H1 (cell line): ENCODE measurements at regions not wholly inside any gene's neighbourhood (a gene's known extent, or its start where the extent isn't known, plus 50 kb on each side); places are given as distances from the start of the nearest gene placed in this dataset.

Experiments used
- CTCF ChIA-PET: fragments of 300-600 bp; sonication (Branson Sonifier 250); formaldehyde crosslinking; loops from one replicate; lab custom pipeline; 2021; ENCODE audit not compliant: partially characterized antibody; lab: Charles Lee
- POLR2A ChIA-PET: fragments of 300-600 bp; sonication (Branson Sonifier 250); formaldehyde crosslinking; loops from one replicate; lab custom pipeline; 2021; ENCODE audit warnings: inconsistent platforms; ENCODE audit not compliant: partially characterized antibody; lab: Charles Lee
- DNase-seq, 2 experiments: peaks; one replicate each; pipeline versions ENCODE4 v3.0.0 to v3.0.0-alpha.2; 2010 to 2022; ENCODE audit warnings: low spot score in 2 of 2, low read depth in 1 of 2, mixed read lengths in 1 of 2
- FAIRE-seq: peaks from 2 replicates; lab custom pipeline; 2011; peaks lifted over from hg19 to GRCh38; lab: Jason Lieb, UNC
- H2AFZ ChIP-seq: 2 replicates; pipeline ENCODE4 v1.8.1; 2012; ENCODE audit warnings: low read length, inconsistent platforms
- H2AK5ac ChIP-seq: 2 replicates; pipeline ENCODE4 v1.6.1; 2013; ENCODE audit warnings: low read depth, low read length
- H2BK120ac ChIP-seq: replicated peaks from 2 replicates; pipeline ENCODE3; 2013; ENCODE audit warnings: low read depth, low read length, inconsistent platforms
- H2BK12ac ChIP-seq: 2 replicates; pipeline ENCODE4 v1.6.1; 2013; ENCODE audit warnings: low read depth, low read length
- H2BK15ac ChIP-seq: 2 replicates; pipeline ENCODE4 v1.6.1; 2013; ENCODE audit warnings: low read length
- H2BK20ac ChIP-seq: 2 replicates; pipeline ENCODE4 v1.6.1; 2013; ENCODE audit warnings: low read length
- H2BK5ac ChIP-seq: 2 replicates; pipeline ENCODE4 v1.6.1; 2013; ENCODE audit warnings: low read depth, low read length
- H3K14ac ChIP-seq: 2 replicates; pipeline ENCODE4 v1.6.1; 2013; ENCODE audit warnings: inconsistent platforms; ENCODE audit not compliant: insufficient read length
- H3K18ac ChIP-seq: 2 replicates; pipeline ENCODE4 v1.6.1; 2013; ENCODE audit warnings: low read length; ENCODE audit errors: extremely low read depth
- H3K23ac ChIP-seq: 2 replicates; pipeline ENCODE4 v1.6.1; 2013; ENCODE audit warnings: inconsistent platforms; ENCODE audit not compliant: insufficient read length
- H3K23me2 ChIP-seq: 2 replicates; pipeline ENCODE4 v1.6.1; 2013; ENCODE audit warnings: low read depth, low read length
- H3K27ac ChIP-seq: 2 replicates; pipeline ENCODE4 v1.6.1; 2011; ENCODE audit warnings: low read depth, low read length, inconsistent platforms
- H3K27me3 ChIP-seq, 4 experiments: replicated peaks in 1 of 4; 1 replicate in 1 of 4; 2 replicates in 3 of 4; pipeline versions ENCODE4 v1.6.1 to v1.8.1; 2011 to 2013; ENCODE audit warnings: low read length in 3 of 4, mild to moderate bottlenecking in 3 of 4, inconsistent platforms in 2 of 4, mixed read lengths in 2 of 4, moderate library complexity in 1 of 4; ENCODE audit not compliant: control insufficient read depth in 3 of 4, insufficient read depth in 3 of 4; ENCODE audit errors: extremely low read depth in 1 of 4
- H3K36me3 ChIP-seq, 4 experiments: 2 replicates each; pipeline versions ENCODE4 v1.6.1 to v1.8.1; 2011 to 2013; ENCODE audit warnings: mild to moderate bottlenecking in 4 of 4, low read length in 3 of 4, moderate library complexity in 2 of 4, control low read depth in 1 of 4, inconsistent platforms in 1 of 4; ENCODE audit not compliant: insufficient read depth in 4 of 4, control insufficient read depth in 2 of 4
- H3K4ac ChIP-seq: replicated peaks from 2 replicates; pipeline ENCODE3; 2013; ENCODE audit warnings: low read length, low read depth, mixed read lengths, inconsistent platforms; ENCODE audit not compliant: insufficient read length
- H3K4me1 ChIP-seq, 4 experiments: replicated peaks in 1 of 4; 1 replicate in 1 of 4; 2 replicates in 3 of 4; pipeline versions ENCODE4 v1.6.1 to v1.8.1; 2011 to 2013; ENCODE audit warnings: low read length in 3 of 4, inconsistent platforms in 2 of 4, mixed read lengths in 1 of 4; ENCODE audit not compliant: insufficient read depth in 4 of 4, control insufficient read depth in 3 of 4
- H3K4me2 ChIP-seq, 2 experiments: 2 replicates each; pipeline versions ENCODE4 v1.6.1 to v1.8.1; 2011 to 2013; ENCODE audit warnings: low read depth in 2 of 2, low read length in 2 of 2, control low read depth in 1 of 2, inconsistent platforms in 1 of 2, mild to moderate bottlenecking in 1 of 2; ENCODE audit not compliant: insufficient read depth in 1 of 2
- H3K4me3 ChIP-seq, 4 experiments: fragments of 200-600, 300-600 bp in 1 of 4; sonication (generic), shearing (Covaris generic), sonication (Bioruptor Twin) in 1 of 4; 2 replicates each; pipeline versions ENCODE4 v1.5.1 to v1.8.1; 2011 to 2016; ENCODE audit warnings: low read length in 4 of 4, low read depth in 3 of 4, control low read depth in 2 of 4, inconsistent platforms in 2 of 4, mild to moderate bottlenecking in 2 of 4, mixed read lengths in 1 of 4, moderate library complexity in 1 of 4; ENCODE audit not compliant: insufficient read depth in 2 of 4; ENCODE audit errors: extremely low read depth in 1 of 4
- H3K56ac ChIP-seq: replicated peaks from 2 replicates; pipeline ENCODE3; 2013; ENCODE audit warnings: low read depth, mild to moderate bottlenecking, mixed read lengths, low read length, inconsistent platforms; ENCODE audit not compliant: insufficient read length
- H3K79me1 ChIP-seq: 2 replicates; pipeline ENCODE4 v1.6.1; 2013; ENCODE audit warnings: low read depth, low read length, control low read depth
- H3K79me2 ChIP-seq, 2 experiments: 2 replicates each; pipeline versions ENCODE4 v1.6.1 to v1.8.1; 2012 to 2013; ENCODE audit warnings: low read length in 2 of 2, mild to moderate bottlenecking in 2 of 2, inconsistent platforms in 1 of 2; ENCODE audit not compliant: insufficient read depth in 2 of 2, control insufficient read depth in 1 of 2
- H3K9ac ChIP-seq, 4 experiments: replicated peaks in 1 of 4; 1 replicate in 1 of 4; 2 replicates in 3 of 4; pipeline versions ENCODE4 v1.6.1 to v1.8.1; 2011 to 2013; ENCODE audit warnings: low read depth in 3 of 4, low read length in 3 of 4, control low read depth in 2 of 4, mild to moderate bottlenecking in 2 of 4, moderate library complexity in 2 of 4, inconsistent platforms in 1 of 4; ENCODE audit errors: extremely low read depth in 1 of 4
- H3K9me3 ChIP-seq, 2 experiments: 2 replicates each; pipeline versions ENCODE4 v1.6.1 to v1.8.1; 2012 to 2013; ENCODE audit warnings: mild to moderate bottlenecking in 2 of 2, moderate library complexity in 2 of 2, control low read depth in 1 of 2, inconsistent platforms in 1 of 2, low read depth in 1 of 2, low read length in 1 of 2, mixed read lengths in 1 of 2; ENCODE audit not compliant: insufficient read depth in 2 of 2
- H4K20me1 ChIP-seq, 2 experiments: replicated peaks in 1 of 2; 2 replicates each; pipeline versions ENCODE3 to v1.8.1; 2011 to 2013; ENCODE audit warnings: inconsistent platforms in 2 of 2, low read length in 2 of 2, mild to moderate bottlenecking in 1 of 2; ENCODE audit not compliant: insufficient read depth in 2 of 2, control insufficient read depth in 1 of 2
- H4K5ac ChIP-seq: 2 replicates; pipeline ENCODE4 v1.6.1; 2013; ENCODE audit warnings: low read length, low read depth, mixed read lengths, inconsistent platforms; ENCODE audit not compliant: insufficient read length
- H4K8ac ChIP-seq: 2 replicates; pipeline ENCODE4 v1.8.0; 2013; ENCODE audit warnings: mild to moderate bottlenecking, moderate library complexity, low read length, inconsistent platforms; ENCODE audit not compliant: insufficient read depth; ENCODE audit errors: extremely low read depth
- H4K91ac ChIP-seq: replicated peaks from 2 replicates; pipeline ENCODE3; 2013; ENCODE audit warnings: low read length, mixed read lengths, inconsistent platforms; ENCODE audit not compliant: insufficient read length
- CEBPB ChIP-seq: IDR thresholded peaks from 2 replicates; pipeline ENCODE4 v1.6.1; 2012; ENCODE audit warnings: low read depth, low read length
- CHD2 ChIP-seq: IDR thresholded peaks from 2 replicates; pipeline ENCODE4 v1.6.1; 2012; ENCODE audit warnings: low read length, improper control_type of control experiment
- CREB1 ChIP-seq: IDR thresholded peaks from 2 replicates; pipeline ENCODE4 v1.6.1; 2012; ENCODE audit warnings: inconsistent platforms
- EP300 ChIP-seq, 2 experiments: IDR thresholded peaks; 1 replicate in 1 of 2; 2 replicates in 1 of 2; pipeline ENCODE4 v1.6.1; 2011 to 2012; ENCODE audit warnings: low read depth in 2 of 2, low read length in 2 of 2, mild to moderate bottlenecking in 2 of 2, borderline replicate concordance in 1 of 2, inconsistent platforms in 1 of 2, moderate library complexity in 1 of 2
- HDAC6 ChIP-seq: IDR thresholded peaks from one replicate; pipeline ENCODE4 v1.7.1; 2012; ENCODE audit warnings: low read depth, mild to moderate bottlenecking, inconsistent platforms, low read length, moderate library complexity
- KDM1A ChIP-seq: fragments of 200-600, 300-600 bp; sonication (generic); IDR thresholded peaks from 2 replicates; pipeline ENCODE4 v1.7.1; 2016; ENCODE audit warnings: mild to moderate bottlenecking, low read length, borderline replicate concordance
- NANOG ChIP-seq: IDR thresholded peaks from 2 replicates; pipeline ENCODE4 v1.6.1; 2011; ENCODE audit warnings: low read length, low read depth, mild to moderate bottlenecking, inconsistent platforms; ENCODE audit not compliant: insufficient read depth, poor library complexity, severe bottlenecking
- POU5F1 ChIP-seq: IDR thresholded peaks from 2 replicates; pipeline ENCODE4 v1.6.1; 2011; ENCODE audit warnings: low read depth, mild to moderate bottlenecking, low read length, moderate library complexity
- RAD21 ChIP-seq, 2 experiments: IDR thresholded peaks in 1 of 2; conservative IDR thresholded peaks in 1 of 2; 2 replicates each; pipeline ENCODE4 v1.6.1; 2011; ENCODE audit warnings: low read depth in 2 of 2, low read length in 2 of 2, improper control_type of control experiment in 1 of 2, inconsistent platforms in 1 of 2, mild to moderate bottlenecking in 1 of 2, moderate library complexity in 1 of 2
- RNF2 ChIP-seq: fragments of 200-900, 300-1000 bp; sonication (generic); IDR thresholded peaks from 2 replicates; pipeline ENCODE4 v1.7.1; 2016; ENCODE audit warnings: borderline replicate concordance, low read depth, mild to moderate bottlenecking, antibody characterized with exemption, low read length; ENCODE audit not compliant: poor library complexity, severe bottlenecking; ENCODE audit errors: missing control alignments
- SP2 ChIP-seq: IDR thresholded peaks from 2 replicates; pipeline ENCODE4 v1.6.1; 2012; ENCODE audit warnings: mild to moderate bottlenecking, low read length, inconsistent platforms
- SP4 ChIP-seq: IDR thresholded peaks from 2 replicates; pipeline ENCODE4 v1.6.1; 2012; ENCODE audit warnings: low read length, inconsistent platforms
- SUZ12 ChIP-seq: fragments of 200-600 bp; sonication (generic); IDR thresholded peaks from 2 replicates; pipeline ENCODE4 v1.6.1; 2012; ENCODE audit warnings: mild to moderate bottlenecking, inconsistent platforms, low read length, moderate library complexity, mixed read lengths
- TEAD4 ChIP-seq: IDR thresholded peaks from 2 replicates; pipeline ENCODE4 v1.6.1; 2012; ENCODE audit warnings: low read depth, low read length, inconsistent platforms, mixed read lengths
- YY1 ChIP-seq: IDR thresholded peaks from 2 replicates; pipeline ENCODE4 v1.6.1; 2011; ENCODE audit warnings: low read depth, mild to moderate bottlenecking, low read length
- WGBS, 2 experiments: shearing (Covaris generic) in 1 of 2; methylation state at CpG; one replicate each; pipeline versions ENCODE4 v1.1.6 to v1.1.7; 2013 to 2015; ENCODE audit warnings: low lambda C conversion rate in 2 of 2, mixed read lengths in 2 of 2, inconsistent platforms in 1 of 2, low coverage in 1 of 2, missing lambda C conversion rate in 1 of 2; ENCODE audit not compliant: insufficient replicate concordance in 2 of 2, insufficient coverage in 1 of 2, insufficient read length in 1 of 2; ENCODE audit errors: extremely low coverage in 1 of 2, missing lambda C conversion rate in 1 of 2; 5-methylcytosine and 5-hydroxymethylcytosine counted together

DNA sequence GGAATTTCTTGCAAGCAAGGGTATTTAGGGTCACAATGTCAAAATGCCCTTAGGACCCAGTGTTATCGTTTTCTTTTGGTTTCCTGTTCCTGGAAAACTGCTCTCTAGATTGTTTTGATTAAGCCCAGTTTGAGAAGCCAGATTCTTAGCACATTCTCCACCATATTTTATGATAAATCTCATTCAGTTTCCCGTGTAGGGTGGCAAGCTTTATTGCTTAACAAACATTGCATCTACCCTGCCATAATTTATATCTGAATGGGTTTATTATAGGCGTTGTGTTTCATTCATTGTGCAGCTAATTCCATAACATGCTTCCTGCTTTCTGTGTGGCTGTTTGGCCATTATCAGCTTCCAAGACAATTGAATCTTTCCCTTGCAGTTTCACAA, 389.1 kb upstream of the DYNLRB2 start:
- Histone ChIP-seq H2BK15ac (no peak overlapping the region), H4K8ac (no peak overlapping the region), H3K4ac (no peak overlapping the region), H3K4me1 (no peaks in the 10 kb centered on the region), H2BK12ac (no peak overlapping the region), H3K56ac (no peak overlapping the region), H3K23ac (no peak overlapping the region), H2BK5ac (no peak overlapping the region), H3K4me3 (no peak overlapping the region), H3K9ac (no peak overlapping the region), H2BK20ac (no peak overlapping the region), H2BK120ac (no peak overlapping the region), H2AFZ (no peak overlapping the region), H4K5ac (no peak overlapping the region), H3K27me3 (no peaks in the 10 kb centered on the region), H3K14ac (no peak overlapping the region), H3K9me3 (no peaks in the 10 kb centered on the region), H3K36me3 (no peaks in the 10 kb centered on the region; a peak in 1 of 8 replicates), H4K20me1 (no peaks in the 10 kb centered on the region), H3K79me1 (no peaks in the 10 kb centered on the region), H4K91ac (no peak overlapping the region), H3K18ac (no peak overlapping the region), H3K27ac (no peak overlapping the region), H3K23me2 (no peaks in the 10 kb centered on the region), H3K4me2 (no peak overlapping the region), H2AK5ac (no peak overlapping the region), H3K79me2 (no peaks in the 10 kb centered on the region)
- POLR2A ChIA-PET = no interaction called here
- FAIRE-seq (no peak), DNase-seq (no peak)
- CTCF ChIA-PET = no interaction called here
- 91% methylated on average over 3 of the region's 3 CpGs; no CpG with 5 or more reads in 1 of the 2 experiments for WGBS, 2 experiments
- TF ChIP-seq RAD21 (IDR thresholded peaks at IDR 0.05 in 1 of 2, conservative IDR thresholded peaks at IDR 0.05 in 1 of 2; ENCODE audit: low read depth in 2 of 2, low read length in 2 of 2) = no peak
- TF ChIP-seq POU5F1 = no peak
- no peak for TF ChIP-seq CHD2
- TF ChIP-seq SUZ12 = no peak
- no peak for TF ChIP-seq EP300 (IDR thresholded peaks at IDR 0.05; ENCODE audit: borderline replicate concordance in 1 of 2, low read depth in 2 of 2, low read length in 2 of 2)
- no peak for TF ChIP-seq CEBPB
- TF ChIP-seq SP4 = no peak
- no peak for TF ChIP-seq NANOG
- no peak for TF ChIP-seq KDM1A
- TF ChIP-seq SP2 = no peak
- TF ChIP-seq TEAD4 = no peak
- TF ChIP-seq HDAC6 = no peak
- TF ChIP-seq YY1 = no peak
- no peak for TF ChIP-seq CREB1
- TF ChIP-seq RNF2 = no peak
